ENCODE measurements at regions not wholly inside any gene's neighbourhood (a gene's known extent, or its start where the extent isn't known, plus 50 kb on each side); places are given as distances from the start of the nearest gene placed in this dataset.

DNA sequence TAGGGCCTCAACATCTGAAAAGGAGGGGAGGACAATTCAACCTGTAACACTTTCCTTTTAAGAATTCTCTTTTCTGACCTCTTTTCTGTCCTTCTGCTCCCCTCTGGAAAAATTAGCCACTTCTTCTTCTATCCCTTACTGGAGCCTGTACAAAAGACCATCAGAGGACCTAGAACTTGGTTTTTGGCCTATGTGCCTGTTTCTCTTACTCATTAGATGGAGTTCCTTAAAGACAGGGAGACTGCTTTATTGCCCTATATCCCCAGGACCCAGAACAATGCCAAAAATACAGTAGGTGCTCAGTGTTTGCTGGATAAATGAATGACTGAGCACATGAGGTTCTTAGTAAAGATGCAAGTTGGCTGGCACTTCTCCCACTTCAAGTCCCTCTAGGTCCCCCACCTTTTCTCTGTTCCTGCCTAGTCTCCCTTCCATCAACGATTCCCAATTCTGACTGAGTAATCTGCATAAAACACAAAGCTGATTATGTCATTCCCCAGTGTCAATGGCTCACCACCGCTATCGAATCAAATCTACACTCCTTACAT, 114.2 kb downstream of the DDX1 start:
- Histone ChIP-seq H3K27me3 (ENCODE audit: insufficient read depth) (no peaks in the 10 kb centered on the region), H3K4me3 (no peak overlapping the region), H3K9me2 (ENCODE audit: insufficient read depth) (0 out of 2 replicates have a peak, but pooled peaks cover 10% of the 10 kb centered on the region), H3K27ac (ENCODE audit: low read depth) (no peak overlapping the region), H3K4me1 (ENCODE audit: insufficient read depth) (no peaks in the 10 kb centered on the region), H3K4me2 (no peak overlapping the region), H3K79me2 (replicated peaks; ENCODE audit: insufficient read depth) (no peaks in the 10 kb centered on the region), H3K36me3 (ENCODE audit: insufficient read depth) (no peaks in the 10 kb centered on the region), H3F3A (replicated peaks; ENCODE audit: low read depth) (no peaks in the 10 kb centered on the region), H2AFZ (no peak overlapping the region), H4K20me1 (replicated peaks; ENCODE audit: insufficient read depth) (no peaks in the 10 kb centered on the region)
- no peaks in the 10 kb centered on the region for H3K27me3 Mint-ChIP-seq (ENCODE audit: insufficient read depth, low read depth, poor library complexity)
- no peaks in the 10 kb centered on the region; the same call in 2 of the 3 replicates for H3K9me3 Mint-ChIP-seq
- no peaks in the 10 kb centered on the region for H3K36me3 Mint-ChIP-seq (ENCODE audit: low read depth)
- no peak for TF ChIP-seq ZNF331 (CRISPR knock-in tag; IDR thresholded peaks at IDR 0.05; ENCODE audit: low read depth)
- TF ChIP-seq, protein P1, sequence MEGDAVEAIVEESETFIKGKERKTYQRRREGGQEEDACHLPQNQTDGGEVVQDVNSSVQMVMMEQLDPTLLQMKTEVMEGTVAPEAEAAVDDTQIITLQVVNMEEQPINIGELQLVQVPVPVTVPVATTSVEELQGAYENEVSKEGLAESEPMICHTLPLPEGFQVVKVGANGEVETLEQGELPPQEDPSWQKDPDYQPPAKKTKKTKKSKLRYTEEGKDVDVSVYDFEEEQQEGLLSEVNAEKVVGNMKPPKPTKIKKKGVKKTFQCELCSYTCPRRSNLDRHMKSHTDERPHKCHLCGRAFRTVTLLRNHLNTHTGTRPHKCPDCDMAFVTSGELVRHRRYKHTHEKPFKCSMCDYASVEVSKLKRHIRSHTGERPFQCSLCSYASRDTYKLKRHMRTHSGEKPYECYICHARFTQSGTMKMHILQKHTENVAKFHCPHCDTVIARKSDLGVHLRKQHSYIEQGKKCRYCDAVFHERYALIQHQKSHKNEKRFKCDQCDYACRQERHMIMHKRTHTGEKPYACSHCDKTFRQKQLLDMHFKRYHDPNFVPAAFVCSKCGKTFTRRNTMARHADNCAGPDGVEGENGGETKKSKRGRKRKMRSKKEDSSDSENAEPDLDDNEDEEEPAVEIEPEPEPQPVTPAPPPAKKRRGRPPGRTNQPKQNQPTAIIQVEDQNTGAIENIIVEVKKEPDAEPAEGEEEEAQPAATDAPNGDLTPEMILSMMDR (conservative IDR thresholded peaks at IDR 0.05; ENCODE audit: low read depth in 2 of 2) = no peak
- TF ChIP-seq NANOG (IDR thresholded peaks at IDR 0.05; ENCODE audit: borderline replicate concordance) = no peak
- TF ChIP-seq, protein P2, sequence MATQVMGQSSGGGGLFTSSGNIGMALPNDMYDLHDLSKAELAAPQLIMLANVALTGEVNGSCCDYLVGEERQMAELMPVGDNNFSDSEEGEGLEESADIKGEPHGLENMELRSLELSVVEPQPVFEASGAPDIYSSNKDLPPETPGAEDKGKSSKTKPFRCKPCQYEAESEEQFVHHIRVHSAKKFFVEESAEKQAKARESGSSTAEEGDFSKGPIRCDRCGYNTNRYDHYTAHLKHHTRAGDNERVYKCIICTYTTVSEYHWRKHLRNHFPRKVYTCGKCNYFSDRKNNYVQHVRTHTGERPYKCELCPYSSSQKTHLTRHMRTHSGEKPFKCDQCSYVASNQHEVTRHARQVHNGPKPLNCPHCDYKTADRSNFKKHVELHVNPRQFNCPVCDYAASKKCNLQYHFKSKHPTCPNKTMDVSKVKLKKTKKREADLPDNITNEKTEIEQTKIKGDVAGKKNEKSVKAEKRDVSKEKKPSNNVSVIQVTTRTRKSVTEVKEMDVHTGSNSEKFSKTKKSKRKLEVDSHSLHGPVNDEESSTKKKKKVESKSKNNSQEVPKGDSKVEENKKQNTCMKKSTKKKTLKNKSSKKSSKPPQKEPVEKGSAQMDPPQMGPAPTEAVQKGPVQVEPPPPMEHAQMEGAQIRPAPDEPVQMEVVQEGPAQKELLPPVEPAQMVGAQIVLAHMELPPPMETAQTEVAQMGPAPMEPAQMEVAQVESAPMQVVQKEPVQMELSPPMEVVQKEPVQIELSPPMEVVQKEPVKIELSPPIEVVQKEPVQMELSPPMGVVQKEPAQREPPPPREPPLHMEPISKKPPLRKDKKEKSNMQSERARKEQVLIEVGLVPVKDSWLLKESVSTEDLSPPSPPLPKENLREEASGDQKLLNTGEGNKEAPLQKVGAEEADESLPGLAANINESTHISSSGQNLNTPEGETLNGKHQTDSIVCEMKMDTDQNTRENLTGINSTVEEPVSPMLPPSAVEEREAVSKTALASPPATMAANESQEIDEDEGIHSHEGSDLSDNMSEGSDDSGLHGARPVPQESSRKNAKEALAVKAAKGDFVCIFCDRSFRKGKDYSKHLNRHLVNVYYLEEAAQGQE (IDR thresholded peaks at IDR 0.05; ENCODE audit: unreplicated experiment) = no peak
- no peak for TF ChIP-seq ZNF114 (CRISPR knock-in tag; IDR thresholded peaks at IDR 0.05)
- TF ChIP-seq EZH2phosphoT487 (IDR thresholded peaks at IDR 0.05; ENCODE audit: unreplicated experiment) = no peak
- TF ChIP-seq JUNB (IDR thresholded peaks at IDR 0.05; ENCODE audit: unreplicated experiment) = no peak
- no peak for TF ChIP-seq STAT1 (IDR thresholded peaks at IDR 0.05; ENCODE audit: unreplicated experiment)
- no peak for TF ChIP-seq EZH2 (IDR thresholded peaks at IDR 0.05; ENCODE audit: low read depth, unreplicated experiment)
- TF ChIP-seq POLR2AphosphoS5 (IDR thresholded peaks at IDR 0.05; ENCODE audit: low read depth) = no peak
- TF ChIP-seq, protein P3, sequence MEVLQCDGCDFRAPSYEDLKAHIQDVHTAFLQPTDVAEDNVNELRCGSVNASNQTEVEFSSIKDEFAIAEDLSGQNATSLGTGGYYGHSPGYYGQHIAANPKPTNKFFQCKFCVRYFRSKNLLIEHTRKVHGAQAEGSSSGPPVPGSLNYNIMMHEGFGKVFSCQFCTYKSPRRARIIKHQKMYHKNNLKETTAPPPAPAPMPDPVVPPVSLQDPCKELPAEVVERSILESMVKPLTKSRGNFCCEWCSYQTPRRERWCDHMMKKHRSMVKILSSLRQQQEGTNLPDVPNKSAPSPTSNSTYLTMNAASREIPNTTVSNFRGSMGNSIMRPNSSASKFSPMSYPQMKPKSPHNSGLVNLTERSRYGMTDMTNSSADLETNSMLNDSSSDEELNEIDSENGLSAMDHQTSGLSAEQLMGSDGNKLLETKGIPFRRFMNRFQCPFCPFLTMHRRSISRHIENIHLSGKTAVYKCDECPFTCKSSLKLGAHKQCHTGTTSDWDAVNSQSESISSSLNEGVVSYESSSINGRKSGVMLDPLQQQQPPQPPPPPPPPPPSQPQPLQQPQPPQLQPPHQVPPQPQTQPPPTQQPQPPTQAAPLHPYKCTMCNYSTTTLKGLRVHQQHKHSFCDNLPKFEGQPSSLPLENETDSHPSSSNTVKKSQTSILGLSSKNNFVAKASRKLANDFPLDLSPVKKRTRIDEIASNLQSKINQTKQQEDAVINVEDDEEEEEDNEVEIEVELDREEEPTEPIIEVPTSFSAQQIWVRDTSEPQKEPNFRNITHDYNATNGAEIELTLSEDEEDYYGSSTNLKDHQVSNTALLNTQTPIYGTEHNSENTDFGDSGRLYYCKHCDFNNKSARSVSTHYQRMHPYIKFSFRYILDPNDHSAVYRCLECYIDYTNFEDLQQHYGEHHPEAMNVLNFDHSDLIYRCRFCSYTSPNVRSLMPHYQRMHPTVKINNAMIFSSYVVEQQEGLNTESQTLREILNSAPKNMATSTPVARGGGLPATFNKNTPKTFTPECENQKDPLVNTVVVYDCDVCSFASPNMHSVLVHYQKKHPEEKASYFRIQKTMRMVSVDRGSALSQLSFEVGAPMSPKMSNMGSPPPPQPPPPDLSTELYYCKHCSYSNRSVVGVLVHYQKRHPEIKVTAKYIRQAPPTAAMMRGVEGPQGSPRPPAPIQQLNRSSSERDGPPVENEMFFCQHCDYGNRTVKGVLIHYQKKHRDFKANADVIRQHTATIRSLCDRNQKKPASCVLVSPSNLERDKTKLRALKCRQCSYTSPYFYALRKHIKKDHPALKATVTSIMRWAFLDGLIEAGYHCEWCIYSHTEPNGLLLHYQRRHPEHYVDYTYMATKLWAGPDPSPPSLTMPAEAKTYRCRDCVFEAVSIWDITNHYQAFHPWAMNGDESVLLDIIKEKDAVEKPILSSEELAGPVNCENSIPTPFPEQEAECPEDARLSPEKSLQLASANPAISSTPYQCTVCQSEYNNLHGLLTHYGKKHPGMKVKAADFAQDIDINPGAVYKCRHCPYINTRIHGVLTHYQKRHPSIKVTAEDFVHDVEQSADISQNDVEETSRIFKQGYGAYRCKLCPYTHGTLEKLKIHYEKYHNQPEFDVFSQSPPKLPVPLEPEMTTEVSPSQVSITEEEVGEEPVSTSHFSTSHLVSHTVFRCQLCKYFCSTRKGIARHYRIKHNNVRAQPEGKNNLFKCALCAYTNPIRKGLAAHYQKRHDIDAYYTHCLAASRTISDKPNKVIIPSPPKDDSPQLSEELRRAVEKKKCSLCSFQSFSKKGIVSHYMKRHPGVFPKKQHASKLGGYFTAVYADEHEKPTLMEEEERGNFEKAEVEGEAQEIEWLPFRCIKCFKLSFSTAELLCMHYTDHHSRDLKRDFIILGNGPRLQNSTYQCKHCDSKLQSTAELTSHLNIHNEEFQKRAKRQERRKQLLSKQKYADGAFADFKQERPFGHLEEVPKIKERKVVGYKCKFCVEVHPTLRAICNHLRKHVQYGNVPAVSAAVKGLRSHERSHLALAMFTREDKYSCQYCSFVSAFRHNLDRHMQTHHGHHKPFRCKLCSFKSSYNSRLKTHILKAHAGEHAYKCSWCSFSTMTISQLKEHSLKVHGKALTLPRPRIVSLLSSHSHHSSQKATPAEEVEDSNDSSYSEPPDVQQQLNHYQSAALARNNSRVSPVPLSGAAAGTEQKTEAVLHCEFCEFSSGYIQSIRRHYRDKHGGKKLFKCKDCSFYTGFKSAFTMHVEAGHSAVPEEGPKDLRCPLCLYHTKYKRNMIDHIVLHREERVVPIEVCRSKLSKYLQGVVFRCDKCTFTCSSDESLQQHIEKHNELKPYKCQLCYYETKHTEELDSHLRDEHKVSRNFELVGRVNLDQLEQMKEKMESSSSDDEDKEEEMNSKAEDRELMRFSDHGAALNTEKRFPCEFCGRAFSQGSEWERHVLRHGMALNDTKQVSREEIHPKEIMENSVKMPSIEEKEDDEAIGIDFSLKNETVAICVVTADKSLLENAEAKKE (CRISPR knock-in tag; IDR thresholded peaks at IDR 0.05) = no peak
- TF ChIP-seq, protein P4, sequence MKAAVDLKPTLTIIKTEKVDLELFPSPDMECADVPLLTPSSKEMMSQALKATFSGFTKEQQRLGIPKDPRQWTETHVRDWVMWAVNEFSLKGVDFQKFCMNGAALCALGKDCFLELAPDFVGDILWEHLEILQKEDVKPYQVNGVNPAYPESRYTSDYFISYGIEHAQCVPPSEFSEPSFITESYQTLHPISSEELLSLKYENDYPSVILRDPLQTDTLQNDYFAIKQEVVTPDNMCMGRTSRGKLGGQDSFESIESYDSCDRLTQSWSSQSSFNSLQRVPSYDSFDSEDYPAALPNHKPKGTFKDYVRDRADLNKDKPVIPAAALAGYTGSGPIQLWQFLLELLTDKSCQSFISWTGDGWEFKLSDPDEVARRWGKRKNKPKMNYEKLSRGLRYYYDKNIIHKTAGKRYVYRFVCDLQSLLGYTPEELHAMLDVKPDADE (IDR thresholded peaks at IDR 0.05) = no peak
- no peak for TF ChIP-seq CREB1 (CRISPR knock-in tag; IDR thresholded peaks at IDR 0.05; ENCODE audit: low read depth)
- DNase-seq (ENCODE audit: low spot score) = no peak
- ATAC-seq = no peak
- no peak overlapping the region for H3K4me3 Mint-ChIP-seq
- H3K4me1 Mint-ChIP-seq = no peaks in the 10 kb centered on the region
- no peak overlapping the region for H3K27ac Mint-ChIP-seq

Data from GM23338 (cell line).